GM12872 (cell line): ENCODE measurements at regions not wholly inside any gene's neighbourhood (a gene's known extent, or its start where the extent isn't known, plus 50 kb on each side); places are given as distances from the start of the nearest gene placed in this dataset.

Experiments
- TF ChIP-seq, protein P1 (sequence below): IDR thresholded peaks from 3 replicates; pipeline ENCODE4 v1.5.1; 2011; ENCODE audit warnings: low read depth, mild to moderate bottlenecking, low read length, moderate library complexity; ENCODE audit not compliant: insufficient read depth

DNA sequence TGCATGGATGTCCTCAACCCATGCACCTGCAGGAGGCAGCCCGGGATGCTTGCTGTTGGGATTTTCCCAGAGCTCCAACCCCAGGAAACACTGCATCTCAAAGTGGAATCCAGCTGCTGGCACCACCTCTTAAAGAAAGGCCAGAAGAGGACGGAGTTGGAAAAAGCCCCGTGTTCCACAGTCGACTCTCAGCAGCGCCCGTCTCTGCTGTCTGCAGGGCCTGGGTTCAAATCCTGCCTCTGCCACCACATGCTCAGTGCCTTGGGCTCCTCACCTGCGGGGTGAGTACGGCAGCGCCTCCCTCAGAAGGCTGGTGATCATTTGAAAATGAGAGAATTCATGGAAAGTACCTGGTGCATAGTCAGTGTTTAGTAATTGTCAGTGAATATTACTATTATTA lies 65.6 kb upstream of the ZNF716 start:
- TF ChIP-seq, protein P1, sequence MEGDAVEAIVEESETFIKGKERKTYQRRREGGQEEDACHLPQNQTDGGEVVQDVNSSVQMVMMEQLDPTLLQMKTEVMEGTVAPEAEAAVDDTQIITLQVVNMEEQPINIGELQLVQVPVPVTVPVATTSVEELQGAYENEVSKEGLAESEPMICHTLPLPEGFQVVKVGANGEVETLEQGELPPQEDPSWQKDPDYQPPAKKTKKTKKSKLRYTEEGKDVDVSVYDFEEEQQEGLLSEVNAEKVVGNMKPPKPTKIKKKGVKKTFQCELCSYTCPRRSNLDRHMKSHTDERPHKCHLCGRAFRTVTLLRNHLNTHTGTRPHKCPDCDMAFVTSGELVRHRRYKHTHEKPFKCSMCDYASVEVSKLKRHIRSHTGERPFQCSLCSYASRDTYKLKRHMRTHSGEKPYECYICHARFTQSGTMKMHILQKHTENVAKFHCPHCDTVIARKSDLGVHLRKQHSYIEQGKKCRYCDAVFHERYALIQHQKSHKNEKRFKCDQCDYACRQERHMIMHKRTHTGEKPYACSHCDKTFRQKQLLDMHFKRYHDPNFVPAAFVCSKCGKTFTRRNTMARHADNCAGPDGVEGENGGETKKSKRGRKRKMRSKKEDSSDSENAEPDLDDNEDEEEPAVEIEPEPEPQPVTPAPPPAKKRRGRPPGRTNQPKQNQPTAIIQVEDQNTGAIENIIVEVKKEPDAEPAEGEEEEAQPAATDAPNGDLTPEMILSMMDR, result no peak

DNA sequence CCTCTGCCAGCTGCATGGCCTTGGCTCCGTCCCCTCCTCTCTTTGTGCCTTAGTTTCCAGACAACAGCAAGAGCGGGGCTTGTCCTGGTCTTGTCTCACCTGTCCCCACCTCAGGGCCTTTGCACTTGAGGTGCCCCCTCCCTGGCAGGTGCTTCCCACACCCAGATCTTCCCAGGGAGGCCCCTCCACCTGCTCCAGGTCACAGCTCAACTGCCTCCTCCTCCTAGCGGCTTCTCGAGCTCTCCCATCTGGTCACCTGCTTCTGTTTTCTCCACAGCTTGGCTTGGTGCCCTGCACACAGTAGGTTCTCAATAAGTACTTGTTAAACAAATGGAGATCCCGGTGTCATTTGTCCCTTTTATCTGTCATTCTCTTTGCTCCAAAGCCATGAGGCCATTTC lies 64.3 kb upstream of the ZNF716 start:
- TF ChIP-seq, protein P1, result no peak

DNA sequence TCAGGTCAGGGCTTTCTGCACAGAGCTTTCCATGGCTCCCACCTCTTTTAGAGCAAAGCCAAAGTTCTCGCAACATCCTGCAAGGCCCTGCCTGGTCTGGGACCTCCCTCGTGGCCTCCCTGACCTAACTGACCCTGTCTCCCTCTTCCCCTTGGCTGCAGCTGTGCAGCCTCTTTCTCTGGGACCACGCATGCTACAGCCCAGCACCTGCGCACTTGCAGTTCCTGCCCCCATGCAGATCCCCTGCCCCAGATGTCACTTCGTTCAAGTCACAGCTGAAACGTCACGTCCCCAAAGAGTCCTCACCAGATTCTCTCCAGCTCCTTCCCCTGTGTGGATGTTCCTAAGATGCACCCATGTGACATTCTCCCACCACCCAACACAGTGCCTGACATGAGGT lies 61.2 kb upstream of the ZNF716 start:
- TF ChIP-seq, protein P1, result no peak

DNA sequence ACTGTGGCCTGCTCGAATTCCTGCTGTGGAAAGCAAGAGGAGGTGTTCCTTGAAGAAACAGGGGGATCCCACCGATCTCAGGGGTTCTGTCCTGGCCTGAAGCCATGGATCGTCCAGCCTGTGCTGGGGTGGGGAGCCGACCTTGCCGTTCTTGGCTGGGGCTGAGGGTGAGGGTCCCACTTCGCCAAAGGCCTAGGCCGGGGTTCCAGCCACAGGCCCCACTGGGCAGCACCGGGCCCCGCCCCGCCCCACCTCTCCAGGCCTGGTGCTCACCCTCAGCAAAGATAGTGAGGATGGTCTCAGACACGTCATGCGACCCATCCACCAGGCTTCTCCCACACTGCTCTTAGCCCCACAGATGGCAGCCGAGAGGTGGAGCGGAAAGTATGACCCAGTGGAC lies 51.4 kb upstream of the ZNF716 start:
- TF ChIP-seq, protein P1, result no peak

DNA sequence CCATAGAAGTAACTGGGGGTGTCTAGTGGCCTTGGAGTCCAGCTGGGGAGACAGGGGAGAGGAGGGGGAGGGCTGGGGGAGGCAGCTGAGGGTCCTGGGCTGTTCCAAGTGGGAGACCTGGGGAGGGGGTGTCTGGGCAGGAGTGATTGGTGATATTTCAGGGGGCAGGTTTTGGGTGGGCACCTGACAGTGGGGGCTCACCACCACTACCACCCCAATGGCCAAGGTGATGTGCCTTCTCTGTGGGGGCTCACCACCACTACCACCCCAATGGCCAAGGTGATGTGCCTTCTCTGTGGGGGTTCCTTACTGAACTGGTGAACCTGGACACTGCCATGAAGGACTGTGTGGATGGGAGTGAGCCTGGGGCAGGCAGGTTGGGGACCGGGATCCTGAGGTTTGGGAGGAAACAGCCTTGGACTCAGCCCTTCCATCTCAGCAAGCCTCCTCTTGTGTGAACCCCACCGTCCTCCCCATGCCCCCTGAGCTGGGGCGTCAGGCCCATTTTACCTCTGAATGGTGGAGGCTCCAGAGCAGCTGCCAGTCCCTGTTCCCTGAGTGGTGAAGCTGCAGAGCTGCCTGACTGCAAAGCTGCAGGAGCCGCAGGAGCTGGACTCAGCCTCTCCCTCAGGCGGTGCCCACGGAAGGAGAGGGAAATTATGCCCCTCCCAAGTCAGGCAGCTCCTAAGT lies 50.6 kb upstream of the ZNF716 start:
- TF ChIP-seq, protein P1, result no peak

DNA sequence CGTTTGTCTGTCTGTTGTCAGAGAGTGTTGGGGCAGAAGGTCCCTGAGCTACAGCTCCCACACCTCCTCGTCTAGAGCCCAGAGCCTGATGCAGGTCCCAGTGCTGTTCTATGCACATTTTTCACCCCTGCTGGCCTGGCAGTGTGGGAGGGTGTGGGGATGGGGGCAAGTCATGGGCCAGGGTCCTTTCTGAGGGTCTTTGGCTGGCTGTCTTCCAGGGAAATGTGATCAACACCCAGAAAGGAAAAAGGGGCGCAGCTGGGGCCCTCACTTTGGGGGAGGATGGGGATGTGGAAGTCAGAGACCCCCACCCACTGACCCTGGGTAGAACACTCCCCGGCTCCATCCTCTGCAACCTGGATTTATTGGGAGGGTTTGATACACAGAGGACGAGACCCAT lies 50.0 kb upstream of the ZNF716 start:
- TF ChIP-seq, protein P1, result no peak
